Tibial nerve (tissue), 4 donors: ENCODE measurements at regions not wholly inside any gene's neighbourhood (a gene's known extent, or its start where the extent isn't known, plus 50 kb on each side); places are given as distances from the start of the nearest gene placed in this dataset.

Experiments
- EP300 ChIP-seq, 2 donors: sonication (generic); formaldehyde crosslinking; IDR thresholded peaks; one replicate each; pipeline ENCODE4 v1.6.1; 2017; ENCODE audit warnings: antibody characterized with exemption in 2 of 2, mild to moderate bottlenecking in 1 of 2
- POLR2A ChIP-seq, 2 donors: fragments of 450-650 bp; IDR thresholded peaks; one replicate each; pipeline ENCODE4 v1.6.1; 2017; ENCODE audit warnings: antibody characterized with exemption in 2 of 2, mild to moderate bottlenecking in 2 of 2, moderate library complexity in 2 of 2
- TF ChIP-seq, protein P1 (sequence below), 5 experiments: fragments of 200-600 bp in 3 of 5; fragments of 450-650 bp in 2 of 5; sonication (generic) in 3 of 5; IDR thresholded peaks; one replicate each; pipeline ENCODE4 v1.5.1; 2016 to 2019; ENCODE audit warnings: antibody characterized with exemption in 5 of 5, mild to moderate bottlenecking in 3 of 5, moderate library complexity in 2 of 5

DNA sequence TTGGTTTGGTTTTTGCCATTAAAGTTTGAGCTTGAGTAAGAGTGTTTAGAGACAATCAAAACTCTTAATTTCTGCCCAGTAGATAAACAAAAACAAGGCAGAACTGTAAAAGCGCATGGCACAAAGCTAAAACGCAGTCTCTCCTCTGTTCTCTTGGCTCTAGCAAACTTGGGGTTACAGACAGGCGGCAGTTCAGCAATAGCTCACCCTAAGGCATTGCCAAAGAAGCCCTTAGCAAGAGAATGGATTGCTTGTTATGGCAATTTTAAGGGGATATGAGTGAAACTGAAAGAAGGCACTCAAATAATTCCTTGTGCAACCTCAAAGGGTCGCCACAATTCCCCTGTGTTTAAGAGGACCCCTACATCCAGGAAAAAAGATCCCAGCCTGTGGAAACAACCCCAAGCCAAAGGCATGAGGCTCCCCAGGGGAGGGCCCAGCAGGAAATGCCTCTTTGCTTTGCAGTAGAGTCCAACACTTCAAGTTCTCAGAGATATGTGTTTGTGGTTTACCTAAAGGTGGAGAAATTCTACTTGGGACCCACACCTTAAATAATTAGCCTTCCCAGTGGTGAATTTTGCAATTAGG lies 317.0 kb upstream of the MPDZ start:
- TF ChIP-seq, protein P1, sequence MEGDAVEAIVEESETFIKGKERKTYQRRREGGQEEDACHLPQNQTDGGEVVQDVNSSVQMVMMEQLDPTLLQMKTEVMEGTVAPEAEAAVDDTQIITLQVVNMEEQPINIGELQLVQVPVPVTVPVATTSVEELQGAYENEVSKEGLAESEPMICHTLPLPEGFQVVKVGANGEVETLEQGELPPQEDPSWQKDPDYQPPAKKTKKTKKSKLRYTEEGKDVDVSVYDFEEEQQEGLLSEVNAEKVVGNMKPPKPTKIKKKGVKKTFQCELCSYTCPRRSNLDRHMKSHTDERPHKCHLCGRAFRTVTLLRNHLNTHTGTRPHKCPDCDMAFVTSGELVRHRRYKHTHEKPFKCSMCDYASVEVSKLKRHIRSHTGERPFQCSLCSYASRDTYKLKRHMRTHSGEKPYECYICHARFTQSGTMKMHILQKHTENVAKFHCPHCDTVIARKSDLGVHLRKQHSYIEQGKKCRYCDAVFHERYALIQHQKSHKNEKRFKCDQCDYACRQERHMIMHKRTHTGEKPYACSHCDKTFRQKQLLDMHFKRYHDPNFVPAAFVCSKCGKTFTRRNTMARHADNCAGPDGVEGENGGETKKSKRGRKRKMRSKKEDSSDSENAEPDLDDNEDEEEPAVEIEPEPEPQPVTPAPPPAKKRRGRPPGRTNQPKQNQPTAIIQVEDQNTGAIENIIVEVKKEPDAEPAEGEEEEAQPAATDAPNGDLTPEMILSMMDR (IDR thresholded peaks at IDR 0.05): no peak
- TF ChIP-seq POLR2A (IDR thresholded peaks at IDR 0.05): no peak
- TF ChIP-seq EP300 (IDR thresholded peaks at IDR 0.05): no peak
